ENCODE measurements at regions not wholly inside any gene's neighbourhood (a gene's known extent, or its start where the extent isn't known, plus 50 kb on each side); places are given as distances from the start of the nearest gene placed in this dataset.

- no peak for TF ChIP-seq CTCF (IDR thresholded peaks at IDR 0.05)
- TF ChIP-seq POLR2A (IDR thresholded peaks at IDR 0.05), result no peak
These were observed 71.3 kb upstream of the EDEM3 start for GRCh38 chr1:184826001-184826400.

Data from gastroesophageal sphincter (tissue), 3 donors.